ENCODE measurements at regions not wholly inside any gene's neighbourhood (a gene's known extent, or its start where the extent isn't known, plus 50 kb on each side); places are given as distances from the start of the nearest gene placed in this dataset.
A peak's percentile ranks its signal among the peaks of the same experiment; 100 is the strongest.

DNA sequence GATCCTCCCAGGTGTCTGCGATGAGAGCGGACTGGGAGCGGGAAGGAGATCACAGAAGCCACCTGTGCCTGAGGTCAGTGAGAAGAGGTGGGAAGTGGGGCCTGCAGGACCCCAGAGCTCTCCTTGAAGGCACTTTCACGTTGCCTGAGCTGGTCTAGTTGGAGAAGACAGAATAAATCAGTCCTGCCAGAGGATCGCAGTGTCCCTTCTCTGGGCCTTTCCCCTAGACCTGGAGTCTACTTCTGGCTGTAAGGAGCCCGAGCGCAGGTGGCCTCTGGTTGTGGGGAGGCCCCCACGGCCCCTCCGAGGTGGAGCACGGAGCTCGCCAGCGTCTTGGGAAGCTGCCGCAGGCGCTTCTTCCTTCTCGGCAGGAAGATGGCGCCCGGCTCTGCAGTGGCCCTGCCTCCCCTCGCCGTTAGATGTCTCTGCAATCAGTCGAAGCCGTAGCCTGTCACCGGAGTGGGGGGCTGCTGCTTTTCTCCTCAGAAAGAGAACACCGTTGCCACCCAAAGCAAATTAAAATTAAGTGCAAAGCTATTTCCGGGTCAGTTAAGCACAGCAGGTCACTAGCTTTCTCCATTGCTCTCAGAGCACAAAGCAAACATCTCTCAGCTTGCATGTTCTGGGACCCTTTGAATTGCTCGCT, 212.0 kb upstream of the MYT1L start:
- DNase-seq (ENCODE audit: low read depth, low spot score): peak; percentile 5

DNA sequence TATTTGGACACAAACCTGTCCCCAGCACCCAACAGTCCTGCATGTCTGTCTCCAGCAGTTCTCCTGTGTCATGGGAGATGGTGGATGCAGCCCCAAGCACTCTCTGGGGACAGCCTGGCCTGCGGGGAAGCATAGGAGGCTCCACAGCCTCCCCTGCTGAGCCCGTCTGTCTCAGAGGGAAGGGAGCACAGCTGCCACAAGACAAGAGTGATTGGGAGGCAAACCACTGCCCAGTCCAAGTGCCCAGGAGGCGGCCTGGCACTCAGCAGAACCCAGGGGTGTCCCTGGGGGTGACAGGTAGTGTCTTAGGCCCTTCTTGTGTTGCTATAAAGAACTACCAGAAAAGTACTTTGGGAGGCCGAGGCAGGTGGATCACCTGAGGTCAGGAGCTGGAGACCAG, 211.2 kb upstream of the MYT1L start:
- no peak for DNase-seq (ENCODE audit: low read depth, low spot score)

DNA sequence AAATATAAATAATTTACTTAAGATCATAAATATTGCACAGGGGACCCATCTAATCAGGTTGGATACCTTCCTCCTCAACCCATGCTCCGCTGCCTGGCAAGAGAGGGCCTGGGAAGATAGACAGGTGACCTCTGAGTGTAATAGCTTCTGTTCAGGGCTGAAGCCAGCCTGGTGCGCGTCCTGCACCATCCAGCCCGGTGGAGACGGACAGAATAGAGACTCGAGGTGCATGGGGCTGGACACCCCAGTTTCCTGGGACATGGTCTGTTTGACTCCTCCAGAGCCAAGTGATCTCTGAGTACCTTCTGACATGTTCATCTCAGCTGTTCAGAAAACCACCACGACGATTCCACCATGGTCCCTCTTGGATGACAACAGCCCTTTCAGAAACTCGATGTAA, 209.3 kb upstream of the MYT1L start:
- DNase-seq (ENCODE audit: low read depth, low spot score): no peak

DNA sequence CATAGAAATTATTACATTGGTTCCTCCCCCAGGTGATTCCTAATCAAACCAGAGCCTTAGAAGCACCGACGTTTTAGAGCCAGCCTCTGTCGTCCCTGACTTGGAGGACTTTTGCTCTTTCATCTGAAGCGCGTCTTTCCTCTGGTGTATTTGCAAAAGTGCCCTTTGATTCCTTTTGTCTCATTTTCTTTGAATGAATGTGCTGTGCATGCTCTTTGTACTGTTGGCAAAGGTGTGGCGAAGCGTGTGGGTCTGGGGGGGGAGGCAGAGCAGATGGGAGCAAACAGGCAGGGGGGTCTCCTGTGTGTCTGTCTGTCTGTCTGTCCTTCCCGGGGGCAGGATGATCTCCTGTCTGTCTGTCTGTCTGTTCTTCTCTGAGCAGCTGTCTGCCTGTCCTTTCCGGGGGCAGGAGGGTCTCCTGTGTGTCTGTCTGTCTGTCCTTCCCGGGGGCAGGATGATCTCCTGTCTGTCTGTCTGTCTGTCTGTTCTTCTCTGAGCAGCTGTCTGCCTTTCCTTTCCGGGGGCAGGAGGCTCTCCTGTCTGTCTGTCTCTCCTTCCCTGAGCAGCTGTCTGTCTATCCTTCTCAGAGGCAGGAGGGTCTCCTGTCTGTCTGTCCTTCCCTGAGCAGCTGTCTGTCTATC, 205.5 kb upstream of the MYT1L start:
- DNase-seq (ENCODE audit: low read depth, low spot score): no peak

DNA sequence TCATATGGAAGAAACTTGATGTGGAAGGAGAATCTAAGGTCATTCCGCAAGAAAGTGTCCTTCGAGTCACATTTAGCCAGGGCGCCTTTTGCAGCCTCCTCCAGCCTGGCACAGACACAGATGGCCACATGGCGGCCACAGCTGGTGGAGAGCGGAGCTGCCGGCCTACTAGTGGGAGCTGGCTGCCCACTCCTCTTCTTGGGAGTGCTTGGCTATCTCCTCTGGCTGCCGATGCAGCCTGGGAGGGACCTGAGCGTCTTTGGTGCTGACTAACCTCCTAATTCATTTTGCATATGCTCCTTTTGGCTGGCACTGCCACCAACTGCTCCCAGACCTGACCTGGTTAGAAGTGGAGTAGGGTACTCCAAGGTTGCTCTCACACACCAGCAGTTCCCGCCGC, 199.3 kb upstream of the MYT1L start:
- DNase-seq (ENCODE audit: low read depth, low spot score): no peak

DNA sequence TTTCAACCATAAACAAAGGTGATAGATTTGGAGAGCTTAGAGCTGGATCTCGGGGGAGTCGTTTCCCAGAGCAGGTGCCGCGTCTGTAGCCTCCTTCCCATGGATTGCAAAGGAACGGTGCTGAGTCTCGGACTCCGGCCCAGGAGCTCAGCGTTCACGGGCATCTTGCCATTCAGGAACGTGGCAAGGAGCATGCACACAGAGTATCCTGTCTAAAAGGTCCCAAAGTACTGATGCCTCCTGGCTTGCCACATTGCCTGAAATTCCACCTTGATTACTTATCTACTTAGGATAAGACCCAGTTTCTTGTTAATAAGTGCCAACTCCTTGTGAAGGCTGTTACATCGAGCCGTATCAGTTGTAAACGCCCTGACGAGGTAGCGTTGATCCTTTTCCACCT, 197.8 kb upstream of the MYT1L start:
- DNase-seq (ENCODE audit: low read depth, low spot score): no peak

DNA sequence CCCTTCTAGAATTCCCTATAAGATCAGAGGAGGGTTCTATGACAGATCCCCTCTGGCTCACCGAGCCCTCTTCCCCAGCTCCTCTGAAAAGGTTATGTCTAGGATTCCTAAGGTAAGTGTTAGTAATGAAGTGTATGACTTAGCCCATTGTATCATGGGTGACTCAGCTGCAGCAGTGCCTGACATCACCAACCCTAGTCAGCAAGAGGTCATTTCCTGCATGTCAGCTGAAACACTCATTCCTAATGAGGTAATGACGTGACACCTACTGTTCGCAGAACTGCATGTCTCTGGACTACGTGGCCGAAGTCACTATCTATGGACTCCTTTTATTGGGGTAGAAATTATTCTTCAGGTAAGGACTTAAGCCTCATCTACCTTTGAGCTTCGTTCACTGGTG, 196.1 kb upstream of the MYT1L start:
- DNase-seq (ENCODE audit: low read depth, low spot score): peak; percentile 6

DNA sequence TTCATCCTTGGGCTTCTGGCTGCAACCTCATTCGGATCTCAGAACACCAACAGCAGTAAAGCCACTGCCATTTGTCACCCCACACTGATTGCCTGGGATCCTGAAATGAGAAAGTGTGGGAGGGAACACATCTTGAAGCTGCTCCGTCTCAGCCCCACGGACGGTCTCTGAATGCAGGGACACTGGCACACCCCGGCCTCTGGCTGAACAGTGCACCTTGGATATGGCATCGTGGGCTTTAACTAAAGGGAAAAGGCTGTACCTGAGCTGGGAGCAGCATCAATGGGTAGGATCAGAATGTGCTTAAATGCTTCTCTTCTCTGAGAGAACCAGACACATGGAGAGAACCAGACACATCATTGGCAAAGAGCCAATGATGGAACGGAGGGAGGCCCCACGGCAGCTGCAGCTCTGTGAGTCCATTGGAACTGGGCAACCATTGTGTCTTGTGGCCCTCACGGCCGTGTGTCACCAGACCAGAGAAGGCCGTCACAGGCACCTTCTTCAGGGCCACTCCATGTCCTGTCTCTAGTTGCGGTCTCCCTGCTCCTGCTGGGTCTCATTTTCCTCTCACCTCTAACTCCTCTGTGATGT, 193.4 kb upstream of the MYT1L start:
- no peak for DNase-seq (ENCODE audit: low read depth, low spot score)

DNA sequence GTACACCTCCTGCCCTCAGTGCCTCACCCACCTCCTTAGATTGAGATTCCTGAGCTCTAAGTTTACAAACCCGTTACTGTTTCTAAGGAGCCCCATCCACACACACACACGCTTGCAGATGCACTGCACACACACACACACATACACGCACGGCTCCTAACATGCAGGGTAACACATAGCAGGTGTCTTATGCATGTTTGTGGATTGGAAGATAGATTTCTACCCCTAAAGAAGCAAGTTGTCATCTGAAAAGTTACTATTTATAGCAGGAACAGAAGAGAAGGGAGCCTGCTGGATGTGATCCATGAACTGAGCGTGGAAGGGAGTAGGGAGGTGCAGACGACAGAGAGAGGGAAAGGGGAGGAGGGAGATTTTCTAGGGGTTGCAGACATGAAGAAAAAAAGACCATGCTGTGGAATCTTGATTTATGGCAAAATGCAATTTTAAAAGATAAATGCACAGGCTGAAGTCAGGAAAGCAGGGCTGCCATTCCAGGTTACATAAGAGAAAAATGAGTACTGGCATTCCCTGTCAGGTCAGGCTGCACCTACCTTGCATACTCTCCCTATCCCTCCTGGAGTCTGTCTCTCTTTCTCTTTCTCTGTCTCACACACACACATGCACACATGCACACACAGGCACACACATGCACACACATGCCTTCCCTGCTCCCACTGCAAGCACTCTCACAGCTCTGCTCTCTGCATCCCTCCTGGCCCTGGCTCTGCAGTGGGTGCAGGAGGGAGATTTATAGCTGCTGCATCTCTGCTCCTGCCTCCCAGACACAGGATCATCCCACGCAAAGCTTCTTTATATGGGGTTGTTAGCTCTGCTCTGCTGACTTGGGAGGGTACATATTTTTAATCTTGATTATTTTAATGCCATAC, 192.6 kb upstream of the MYT1L start:
- DNase-seq (ENCODE audit: low read depth, low spot score): no peak

DNA sequence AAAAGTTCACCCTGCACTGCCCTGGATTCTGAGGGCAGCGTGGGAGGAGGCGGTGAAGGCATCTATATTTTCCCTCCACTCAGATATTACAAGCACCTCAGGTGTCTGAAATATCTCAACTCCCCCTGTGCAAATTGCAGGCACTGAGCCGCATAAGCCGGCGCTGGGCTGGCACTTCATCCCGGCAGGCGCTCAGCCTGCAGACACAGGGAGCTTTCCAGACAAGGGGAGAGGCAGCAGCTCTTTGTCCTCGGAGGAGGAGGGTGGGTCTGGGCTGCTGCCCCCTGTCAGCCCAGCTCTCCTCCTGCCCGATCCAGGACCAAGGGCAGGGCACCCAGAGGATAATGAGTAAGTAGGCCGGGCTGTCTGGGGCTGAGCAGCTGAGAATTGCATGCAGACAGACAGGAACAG, 189.3 kb upstream of the MYT1L start:
- DNase-seq (ENCODE audit: low read depth, low spot score): no peak

DNA sequence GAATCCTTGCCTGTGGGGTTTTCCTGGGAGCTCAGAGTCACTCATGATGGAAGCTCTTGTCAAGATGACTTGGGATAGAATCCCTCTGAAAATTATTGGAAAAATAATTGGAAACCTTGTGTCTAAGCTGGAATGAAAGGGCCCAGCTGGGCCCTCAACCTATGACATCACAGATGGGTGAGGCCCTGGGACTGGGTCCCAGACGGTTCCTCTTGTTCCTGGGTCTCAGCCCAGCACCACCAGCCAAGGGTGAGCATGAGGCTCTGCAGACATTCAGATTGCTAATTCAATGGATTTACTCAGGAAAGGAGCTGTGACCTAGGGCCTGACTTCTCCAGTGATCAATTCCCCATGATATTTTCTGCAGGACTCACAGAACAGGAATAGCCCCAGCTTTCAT, 188.3 kb upstream of the MYT1L start:
- no peak for DNase-seq (ENCODE audit: low read depth, low spot score)

DNA sequence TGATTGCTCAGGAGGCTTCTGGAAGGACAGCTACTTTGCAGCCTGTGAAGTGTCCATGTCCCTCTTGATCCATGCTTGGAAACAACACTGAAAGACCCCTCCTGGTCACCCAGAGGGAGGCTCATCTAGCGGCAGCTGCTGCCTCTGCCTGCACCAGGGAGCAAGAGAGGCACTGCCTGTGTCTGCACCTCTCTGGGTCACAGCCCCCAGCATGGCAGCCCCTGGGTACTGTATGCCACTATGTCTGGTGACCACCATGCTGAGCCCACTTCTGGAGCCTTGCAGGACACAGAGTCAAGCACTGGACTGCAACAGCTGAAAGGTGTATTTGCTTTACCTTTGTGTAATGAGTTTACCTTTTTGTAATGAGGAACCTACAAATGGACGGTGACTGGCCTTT, 186.3 kb upstream of the MYT1L start:
- no peak for DNase-seq (ENCODE audit: low read depth, low spot score)

DNA sequence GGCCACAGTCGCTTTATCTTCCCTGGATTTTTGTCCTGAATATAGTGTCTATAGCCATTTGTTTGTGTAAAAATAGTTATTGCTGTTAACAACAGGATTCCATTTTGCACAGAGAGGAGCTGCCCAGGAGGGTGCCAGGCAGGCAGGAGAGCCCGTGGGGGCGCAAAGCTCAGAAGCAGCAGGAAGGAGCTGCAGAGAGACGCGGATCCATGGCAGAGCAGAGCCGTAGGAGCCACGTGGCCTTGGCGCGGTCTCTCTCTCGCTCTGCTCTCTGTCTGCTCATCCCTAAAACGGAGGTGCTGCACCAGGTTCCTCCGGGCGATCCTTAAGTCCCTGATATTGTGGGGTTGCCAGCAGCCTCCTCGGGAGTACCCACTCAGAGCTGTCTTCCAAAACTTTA, 185.3 kb upstream of the MYT1L start:
- DNase-seq (ENCODE audit: low read depth, low spot score): no peak

DNA sequence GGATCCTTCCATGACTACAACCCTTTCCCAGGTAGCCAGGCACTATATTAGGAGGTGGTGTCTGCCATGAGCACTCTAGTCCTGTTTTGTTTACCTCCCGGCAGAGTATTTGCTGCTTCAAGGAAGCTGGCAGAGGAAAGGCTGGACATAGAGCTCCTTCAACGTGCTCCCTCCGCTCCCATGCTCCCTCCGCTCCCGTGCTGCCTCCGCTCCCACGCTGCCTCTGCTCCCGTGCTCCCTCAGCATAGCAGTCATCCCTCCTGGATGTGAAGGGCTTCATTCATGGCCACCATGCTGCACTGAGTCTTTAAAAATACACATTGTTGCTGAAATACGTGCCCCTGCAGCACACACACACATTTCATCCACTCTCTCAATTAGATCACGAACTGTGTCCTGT, 181.9 kb upstream of the MYT1L start:
- DNase-seq (ENCODE audit: low read depth, low spot score): no peak

DNA sequence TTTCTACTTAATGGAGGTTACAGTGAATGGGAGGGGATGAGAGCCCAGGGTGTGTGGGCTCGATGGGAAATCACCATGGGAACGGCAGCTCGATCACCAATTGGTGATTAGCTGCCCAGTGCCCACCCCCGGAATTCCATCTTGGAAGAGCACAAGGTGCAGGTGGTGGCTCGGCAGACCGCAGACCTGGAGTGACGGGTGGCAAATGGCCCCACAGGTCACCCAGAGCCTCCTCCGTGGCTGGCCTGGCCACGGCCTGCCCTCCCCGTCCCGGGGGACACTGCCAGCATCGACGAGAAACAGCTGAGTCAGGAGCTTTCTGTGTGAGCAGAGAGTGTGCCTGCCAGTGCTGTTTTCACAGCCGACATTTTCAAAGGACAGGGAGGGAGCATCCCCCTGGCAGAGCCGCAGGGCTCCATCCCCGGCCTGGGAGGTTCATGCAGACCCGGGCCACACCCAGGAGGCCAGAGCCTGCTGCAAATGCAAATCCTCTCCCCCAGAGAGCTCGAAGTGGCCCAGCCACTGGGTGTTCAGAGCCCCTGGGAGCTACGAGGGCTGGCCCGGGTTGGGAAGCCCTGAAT, 176.4 kb upstream of the MYT1L start:
- DNase-seq (ENCODE audit: low read depth, low spot score): peak; percentile 2

DNA sequence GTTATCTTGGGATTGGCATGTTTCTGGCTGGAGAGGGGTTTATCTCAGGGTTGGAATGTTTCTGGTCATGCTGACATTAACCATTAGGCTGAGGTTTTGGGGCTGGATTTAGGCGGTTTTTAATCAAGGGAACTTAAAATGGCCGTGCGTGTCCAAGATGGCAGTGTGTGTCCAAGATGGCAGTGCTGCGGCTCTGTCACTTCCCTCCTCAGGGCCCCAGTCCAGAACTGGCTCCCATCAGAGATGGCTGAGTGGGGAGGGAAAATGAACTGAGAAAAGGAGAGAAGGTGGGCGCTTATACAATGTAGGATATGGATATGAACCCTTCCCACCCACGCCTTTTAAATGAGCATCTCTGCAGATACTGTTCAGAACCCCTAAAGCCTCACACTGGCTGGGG, 175.5 kb upstream of the MYT1L start:
- no peak for DNase-seq (ENCODE audit: low read depth, low spot score)

DNA sequence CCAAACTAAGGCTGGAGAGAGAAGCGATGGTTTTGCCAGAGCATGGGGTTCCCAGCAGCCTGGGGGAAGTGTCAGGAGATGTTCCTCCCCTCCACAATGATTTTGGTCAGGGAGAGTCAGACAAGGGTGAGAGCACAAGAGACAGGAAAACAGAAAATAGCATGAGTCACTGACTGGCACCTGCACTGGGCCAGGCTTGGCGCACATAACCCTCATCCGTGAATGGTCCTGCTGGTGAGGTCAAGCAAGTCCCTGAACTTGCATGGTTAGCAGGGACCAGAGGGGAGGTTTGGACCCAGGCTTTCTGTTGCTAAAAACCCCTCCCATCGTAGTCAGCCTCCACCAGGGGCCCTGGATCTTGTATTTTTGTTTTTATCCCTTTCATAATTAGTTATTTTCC, 174.5 kb upstream of the MYT1L start:
- DNase-seq (ENCODE audit: low read depth, low spot score): no peak

DNA sequence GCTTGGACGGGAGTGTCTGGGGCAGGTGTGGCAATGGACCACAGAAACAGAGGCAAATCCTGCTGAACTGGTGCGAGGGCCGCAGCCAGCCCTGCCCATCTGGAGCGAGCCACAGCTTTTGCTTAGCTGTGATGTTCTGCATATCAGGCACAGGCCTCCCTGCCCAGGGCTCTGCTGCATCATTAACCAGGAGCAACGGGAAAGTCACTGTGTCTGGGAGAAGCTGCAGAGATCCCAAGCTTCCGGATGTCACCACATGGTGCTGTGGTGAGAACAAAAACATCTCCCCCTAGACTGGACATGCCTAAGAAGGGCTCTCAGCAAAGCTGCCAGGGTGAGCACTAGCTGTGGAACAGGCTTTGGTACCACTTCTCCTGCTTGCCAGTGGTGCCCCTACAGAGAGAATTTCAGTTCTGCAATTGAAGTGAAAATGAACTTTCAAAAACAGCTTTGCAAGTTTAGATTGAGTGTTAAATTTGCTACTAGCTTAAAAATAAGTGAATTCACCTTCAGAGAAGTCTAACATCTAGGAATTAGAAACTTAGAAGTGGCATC, 172.9 kb upstream of the MYT1L start:
- no peak for DNase-seq (ENCODE audit: low read depth, low spot score)

DNA sequence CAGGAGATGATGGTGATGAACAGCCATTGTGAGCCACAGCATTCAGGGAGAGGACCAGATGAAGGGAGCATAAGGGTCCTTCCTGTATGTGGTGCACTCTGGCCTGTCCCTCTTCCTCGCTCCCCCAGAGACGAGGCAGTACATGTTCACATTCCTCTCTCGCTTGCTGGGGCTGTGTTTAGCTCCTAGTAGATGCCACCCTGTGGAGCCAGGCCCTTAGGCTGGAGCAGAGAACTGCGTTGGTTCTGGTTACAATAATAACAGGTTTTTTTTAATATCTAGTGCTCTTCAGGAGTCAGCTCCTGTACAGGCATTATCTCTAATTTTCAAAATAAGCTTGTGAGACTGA, 171.1 kb upstream of the MYT1L start:
- no peak for DNase-seq (ENCODE audit: low read depth, low spot score)

DNA sequence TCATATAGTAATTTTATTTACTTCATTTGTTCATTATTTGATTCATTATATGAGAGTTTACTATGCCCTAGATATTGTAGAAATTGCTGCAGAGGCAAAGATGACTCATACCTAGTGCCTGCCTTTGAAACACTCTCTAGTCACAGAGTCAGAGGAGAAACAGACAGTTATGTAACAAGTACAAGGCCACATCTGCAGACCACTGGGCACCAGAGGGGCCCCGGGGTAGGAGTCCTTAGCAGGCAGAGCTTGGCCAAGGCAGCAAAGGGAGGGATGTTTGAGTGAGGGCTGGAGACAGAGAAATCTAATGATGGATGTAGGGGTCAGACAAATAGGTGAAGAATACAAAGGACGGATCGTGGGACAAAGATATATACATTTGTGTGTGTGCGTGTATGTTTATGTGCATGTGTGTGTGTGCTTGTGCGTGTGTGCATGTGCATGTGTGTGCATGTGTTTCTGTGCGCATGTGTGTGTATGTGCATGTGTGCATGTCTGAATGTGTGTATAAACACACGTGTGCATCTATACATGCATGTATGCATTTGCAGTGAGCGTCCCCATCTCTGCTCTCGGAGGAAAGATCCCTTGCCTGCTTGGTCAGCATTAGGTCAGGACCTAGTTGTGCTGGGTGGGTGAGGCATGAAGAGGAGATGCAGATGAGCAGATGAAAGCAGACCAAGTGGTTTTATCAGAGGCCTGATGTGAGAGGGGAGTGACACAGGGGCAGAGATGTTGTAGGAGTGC, 170.6 kb upstream of the MYT1L start:
- no peak for DNase-seq (ENCODE audit: low read depth, low spot score)

DNA sequence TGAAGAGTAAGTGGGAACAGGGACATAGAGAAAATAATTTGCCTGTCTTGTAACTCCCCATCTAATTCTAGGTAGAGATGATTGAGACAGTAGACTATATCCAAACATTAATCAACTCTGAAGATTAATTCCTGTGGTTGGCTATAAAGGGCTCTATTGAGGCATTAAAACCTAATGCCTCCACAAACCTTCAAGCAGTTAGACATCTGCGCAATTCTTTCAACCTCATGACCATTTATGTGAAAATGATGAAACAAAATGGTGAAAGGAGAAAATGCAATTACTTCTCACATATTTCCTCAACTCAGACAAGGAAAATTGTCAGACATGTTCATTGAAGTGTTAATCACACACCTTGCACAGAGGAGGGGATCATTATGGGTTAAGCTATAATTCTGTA, 164.5 kb upstream of the MYT1L start:
- DNase-seq (ENCODE audit: low read depth, low spot score): no peak

All from astrocyte of the hippocampus (primary cell).